ENCODE measurements at regions not wholly inside any gene's neighbourhood (a gene's known extent, or its start where the extent isn't known, plus 50 kb on each side); places are given as distances from the start of the nearest gene placed in this dataset.

DNA sequence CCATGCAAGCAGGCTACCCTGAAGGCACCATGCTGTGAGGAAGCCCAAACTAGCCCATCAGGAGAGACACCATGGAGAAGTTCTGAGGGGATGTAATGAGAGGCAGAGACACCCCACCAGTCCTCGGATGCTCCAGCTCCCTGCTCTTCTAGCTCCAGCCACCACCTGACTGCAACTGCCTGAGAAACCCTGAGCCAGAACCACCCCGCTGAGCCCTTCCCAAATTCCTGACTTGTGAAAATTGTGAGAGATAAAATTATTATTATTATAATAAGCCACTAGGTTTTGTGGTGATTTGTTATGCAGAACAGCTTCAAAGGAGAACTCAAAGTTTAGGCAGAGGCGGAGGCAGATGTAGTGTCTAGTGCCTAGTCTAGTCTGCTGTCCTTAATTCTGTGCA, 67.1 kb upstream of the HK2 start (continued):
- no peak for TF ChIP-seq RNF2 (IDR thresholded peaks at IDR 0.05; ENCODE audit: borderline replicate concordance, low read depth, low read length, missing control alignments, poor library complexity, severe bottlenecking)
- TF ChIP-seq, protein P1, sequence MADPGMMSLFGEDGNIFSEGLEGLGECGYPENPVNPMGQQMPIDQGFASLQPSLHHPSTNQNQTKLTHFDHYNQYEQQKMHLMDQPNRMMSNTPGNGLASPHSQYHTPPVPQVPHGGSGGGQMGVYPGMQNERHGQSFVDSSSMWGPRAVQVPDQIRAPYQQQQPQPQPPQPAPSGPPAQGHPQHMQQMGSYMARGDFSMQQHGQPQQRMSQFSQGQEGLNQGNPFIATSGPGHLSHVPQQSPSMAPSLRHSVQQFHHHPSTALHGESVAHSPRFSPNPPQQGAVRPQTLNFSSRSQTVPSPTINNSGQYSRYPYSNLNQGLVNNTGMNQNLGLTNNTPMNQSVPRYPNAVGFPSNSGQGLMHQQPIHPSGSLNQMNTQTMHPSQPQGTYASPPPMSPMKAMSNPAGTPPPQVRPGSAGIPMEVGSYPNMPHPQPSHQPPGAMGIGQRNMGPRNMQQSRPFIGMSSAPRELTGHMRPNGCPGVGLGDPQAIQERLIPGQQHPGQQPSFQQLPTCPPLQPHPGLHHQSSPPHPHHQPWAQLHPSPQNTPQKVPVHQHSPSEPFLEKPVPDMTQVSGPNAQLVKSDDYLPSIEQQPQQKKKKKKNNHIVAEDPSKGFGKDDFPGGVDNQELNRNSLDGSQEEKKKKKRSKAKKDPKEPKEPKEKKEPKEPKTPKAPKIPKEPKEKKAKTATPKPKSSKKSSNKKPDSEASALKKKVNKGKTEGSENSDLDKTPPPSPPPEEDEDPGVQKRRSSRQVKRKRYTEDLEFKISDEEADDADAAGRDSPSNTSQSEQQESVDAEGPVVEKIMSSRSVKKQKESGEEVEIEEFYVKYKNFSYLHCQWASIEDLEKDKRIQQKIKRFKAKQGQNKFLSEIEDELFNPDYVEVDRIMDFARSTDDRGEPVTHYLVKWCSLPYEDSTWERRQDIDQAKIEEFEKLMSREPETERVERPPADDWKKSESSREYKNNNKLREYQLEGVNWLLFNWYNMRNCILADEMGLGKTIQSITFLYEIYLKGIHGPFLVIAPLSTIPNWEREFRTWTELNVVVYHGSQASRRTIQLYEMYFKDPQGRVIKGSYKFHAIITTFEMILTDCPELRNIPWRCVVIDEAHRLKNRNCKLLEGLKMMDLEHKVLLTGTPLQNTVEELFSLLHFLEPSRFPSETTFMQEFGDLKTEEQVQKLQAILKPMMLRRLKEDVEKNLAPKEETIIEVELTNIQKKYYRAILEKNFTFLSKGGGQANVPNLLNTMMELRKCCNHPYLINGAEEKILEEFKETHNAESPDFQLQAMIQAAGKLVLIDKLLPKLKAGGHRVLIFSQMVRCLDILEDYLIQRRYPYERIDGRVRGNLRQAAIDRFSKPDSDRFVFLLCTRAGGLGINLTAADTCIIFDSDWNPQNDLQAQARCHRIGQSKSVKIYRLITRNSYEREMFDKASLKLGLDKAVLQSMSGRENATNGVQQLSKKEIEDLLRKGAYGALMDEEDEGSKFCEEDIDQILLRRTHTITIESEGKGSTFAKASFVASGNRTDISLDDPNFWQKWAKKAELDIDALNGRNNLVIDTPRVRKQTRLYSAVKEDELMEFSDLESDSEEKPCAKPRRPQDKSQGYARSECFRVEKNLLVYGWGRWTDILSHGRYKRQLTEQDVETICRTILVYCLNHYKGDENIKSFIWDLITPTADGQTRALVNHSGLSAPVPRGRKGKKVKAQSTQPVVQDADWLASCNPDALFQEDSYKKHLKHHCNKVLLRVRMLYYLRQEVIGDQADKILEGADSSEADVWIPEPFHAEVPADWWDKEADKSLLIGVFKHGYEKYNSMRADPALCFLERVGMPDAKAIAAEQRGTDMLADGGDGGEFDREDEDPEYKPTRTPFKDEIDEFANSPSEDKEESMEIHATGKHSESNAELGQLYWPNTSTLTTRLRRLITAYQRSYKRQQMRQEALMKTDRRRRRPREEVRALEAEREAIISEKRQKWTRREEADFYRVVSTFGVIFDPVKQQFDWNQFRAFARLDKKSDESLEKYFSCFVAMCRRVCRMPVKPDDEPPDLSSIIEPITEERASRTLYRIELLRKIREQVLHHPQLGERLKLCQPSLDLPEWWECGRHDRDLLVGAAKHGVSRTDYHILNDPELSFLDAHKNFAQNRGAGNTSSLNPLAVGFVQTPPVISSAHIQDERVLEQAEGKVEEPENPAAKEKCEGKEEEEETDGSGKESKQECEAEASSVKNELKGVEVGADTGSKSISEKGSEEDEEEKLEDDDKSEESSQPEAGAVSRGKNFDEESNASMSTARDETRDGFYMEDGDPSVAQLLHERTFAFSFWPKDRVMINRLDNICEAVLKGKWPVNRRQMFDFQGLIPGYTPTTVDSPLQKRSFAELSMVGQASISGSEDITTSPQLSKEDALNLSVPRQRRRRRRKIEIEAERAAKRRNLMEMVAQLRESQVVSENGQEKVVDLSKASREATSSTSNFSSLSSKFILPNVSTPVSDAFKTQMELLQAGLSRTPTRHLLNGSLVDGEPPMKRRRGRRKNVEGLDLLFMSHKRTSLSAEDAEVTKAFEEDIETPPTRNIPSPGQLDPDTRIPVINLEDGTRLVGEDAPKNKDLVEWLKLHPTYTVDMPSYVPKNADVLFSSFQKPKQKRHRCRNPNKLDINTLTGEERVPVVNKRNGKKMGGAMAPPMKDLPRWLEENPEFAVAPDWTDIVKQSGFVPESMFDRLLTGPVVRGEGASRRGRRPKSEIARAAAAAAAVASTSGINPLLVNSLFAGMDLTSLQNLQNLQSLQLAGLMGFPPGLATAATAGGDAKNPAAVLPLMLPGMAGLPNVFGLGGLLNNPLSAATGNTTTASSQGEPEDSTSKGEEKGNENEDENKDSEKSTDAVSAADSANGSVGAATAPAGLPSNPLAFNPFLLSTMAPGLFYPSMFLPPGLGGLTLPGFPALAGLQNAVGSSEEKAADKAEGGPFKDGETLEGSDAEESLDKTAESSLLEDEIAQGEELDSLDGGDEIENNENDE (IDR thresholded peaks at IDR 0.05; ENCODE audit: insufficient replicate concordance, low read length), result no peak
- TF ChIP-seq ZNF274 (IDR thresholded peaks at IDR 0.05; ENCODE audit: borderline replicate concordance, extremely low read depth, low read length), result no peak
- no peak for TF ChIP-seq POLR2A (IDR thresholded peaks at IDR 0.05; ENCODE audit: control extremely low read depth in 1 of 2, low read depth in 2 of 2, low read length in 2 of 2)
- no peak for TF ChIP-seq SP2 (IDR thresholded peaks at IDR 0.05; ENCODE audit: low read length)
- no peak for TF ChIP-seq SIX5 (IDR thresholded peaks at IDR 0.05; ENCODE audit: low read depth, low read length)
- no peak for TF ChIP-seq EZH2 (IDR thresholded peaks at IDR 0.05; ENCODE audit: low read depth, low read length, severe bottlenecking)
- no peak for TF ChIP-seq TAF7 (optimal IDR thresholded peaks at IDR 0.05; ENCODE audit: borderline replicate concordance, low read depth, low read length)
- TF ChIP-seq, protein P2, sequence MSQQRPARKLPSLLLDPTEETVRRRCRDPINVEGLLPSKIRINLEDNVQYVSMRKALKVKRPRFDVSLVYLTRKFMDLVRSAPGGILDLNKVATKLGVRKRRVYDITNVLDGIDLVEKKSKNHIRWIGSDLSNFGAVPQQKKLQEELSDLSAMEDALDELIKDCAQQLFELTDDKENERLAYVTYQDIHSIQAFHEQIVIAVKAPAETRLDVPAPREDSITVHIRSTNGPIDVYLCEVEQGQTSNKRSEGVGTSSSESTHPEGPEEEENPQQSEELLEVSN (IDR thresholded peaks at IDR 0.05), result no peak

All from H1 (cell line).